ENCODE measurements at regions not wholly inside any gene's neighbourhood (a gene's known extent, or its start where the extent isn't known, plus 50 kb on each side); places are given as distances from the start of the nearest gene placed in this dataset.

DNA sequence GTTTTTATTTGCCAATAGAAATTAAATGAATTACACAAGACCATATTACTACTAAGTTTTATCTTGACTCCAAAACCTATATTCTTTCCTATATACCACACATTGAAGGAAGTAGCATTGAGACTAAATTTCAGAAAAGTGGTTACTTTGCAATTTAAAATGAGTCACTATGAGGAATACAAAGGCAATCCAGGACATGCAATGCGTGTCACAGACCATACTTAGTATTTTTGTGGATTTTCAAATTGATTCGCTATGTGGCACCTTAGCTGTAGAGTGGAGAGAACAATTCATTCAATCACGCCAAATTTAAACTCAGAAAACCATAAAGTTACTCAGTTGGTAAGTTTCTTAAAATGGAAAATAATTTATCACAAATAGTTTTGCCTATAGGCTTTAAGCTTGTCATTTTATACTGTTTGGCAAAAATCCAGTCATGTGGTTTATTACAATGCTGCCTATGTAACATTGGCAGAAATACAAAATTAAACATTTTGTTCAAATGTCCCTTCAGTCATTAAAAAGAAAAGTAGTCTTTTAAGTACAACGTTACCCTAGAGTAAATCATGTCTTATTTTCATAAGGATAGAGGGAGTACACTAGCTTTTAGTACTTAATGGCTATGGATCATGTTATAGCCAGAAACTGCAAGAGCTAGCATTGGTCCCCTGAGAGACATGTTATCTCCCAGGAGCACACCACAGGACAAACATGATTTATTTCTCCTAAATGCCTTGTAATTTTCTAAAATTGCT is 222.8 kb upstream of the CDH7 start:
- no CpG with 5 or more reads among the region's 4 CpGs for WGBS (ENCODE audit: extremely low coverage, insufficient read length, low lambda C conversion rate)
- Histone ChIP-seq H3K23me2 (ENCODE audit: insufficient read length, low read depth, low read length, poor library complexity, severe bottlenecking) (no peaks in the 10 kb centered on the region), H2BK15ac (ENCODE audit: low read depth, low read length) (no peak overlapping the region), H3K9ac (ENCODE audit: extremely low read depth, insufficient read length, low read length) (no peak overlapping the region), H2BK5ac (ENCODE audit: insufficient read length, low read length) (no peak overlapping the region), H3K56ac (ENCODE audit: insufficient read length, low read depth, low read length) (no peak overlapping the region), H3K4me1 (ENCODE audit: insufficient read depth, low read length) (no peaks in the 10 kb centered on the region), H3T11ph (ENCODE audit: low read length) (no peak overlapping the region), H2BK12ac (ENCODE audit: insufficient read length, low read depth, low read length) (no peak overlapping the region), H4K20me1 (ENCODE audit: control insufficient read depth, insufficient read depth, insufficient read length) (no peaks in the 10 kb centered on the region), H3K4me2 (ENCODE audit: insufficient read depth, insufficient read length, low read length) (no peak overlapping the region), H3K18ac (ENCODE audit: insufficient read length, low read depth, low read length) (no peak overlapping the region), H4K8ac (replicated peaks; ENCODE audit: insufficient read length, low read depth, low read length) (no peak overlapping the region), H2AFZ (ENCODE audit: low read length) (no peak overlapping the region), H2BK20ac (ENCODE audit: low read depth, low read length, poor library complexity, severe bottlenecking) (no peak overlapping the region), H4K5ac (ENCODE audit: insufficient read length, low read depth, low read length) (no peak overlapping the region), H3K27ac (ENCODE audit: insufficient read length, low read depth, low read length) (no peak overlapping the region), H2AK5ac (ENCODE audit: insufficient read length, low read length) (no peak overlapping the region), H3K79me1 (ENCODE audit: insufficient read depth, low read depth, low read length, poor library complexity, severe bottlenecking) (no peaks in the 10 kb centered on the region), H3K27me3 (ENCODE audit: insufficient read depth, low read length) (no peaks in the 10 kb centered on the region), H3K23ac (ENCODE audit: insufficient read length, low read depth, low read length) (no peak overlapping the region), H3K14ac (ENCODE audit: insufficient read depth, low read length) (no peak overlapping the region), H3K9me3 (ENCODE audit: control insufficient read depth, low read depth, low read length) (no peaks in the 10 kb centered on the region), H2BK120ac (ENCODE audit: low read depth, low read length, poor library complexity, severe bottlenecking) (no peak overlapping the region), H4K91ac (ENCODE audit: insufficient read length, low read depth, low read length) (no peak overlapping the region), H3K79me2 (ENCODE audit: insufficient read depth, low read length) (no peaks in the 10 kb centered on the region), H3K4ac (ENCODE audit: low read depth, low read length) (no peak overlapping the region)
- no peak overlapping the region for H3K27ac Mint-ChIP-seq
- 0 out of 4 replicates have a peak, but pooled peaks cover 2 to 3% of the 10 kb centered on the region in 2 experiments for H3K4me1 Mint-ChIP-seq
- no peaks in the 10 kb centered on the region for H3K36me3 Mint-ChIP-seq (ENCODE audit: insufficient read depth in 1 of 3, low read depth in 3 of 3)
- H3K9me3 Mint-ChIP-seq = no peaks in the 10 kb centered on the region; a peak in 1 of 5 replicates
- no peak for DNase-seq
- H3K4me3 Mint-ChIP-seq = no peak overlapping the region
- no peaks in the 10 kb centered on the region for H3K27me3 Mint-ChIP-seq (ENCODE audit: low read depth)
- TF ChIP-seq, protein P1, sequence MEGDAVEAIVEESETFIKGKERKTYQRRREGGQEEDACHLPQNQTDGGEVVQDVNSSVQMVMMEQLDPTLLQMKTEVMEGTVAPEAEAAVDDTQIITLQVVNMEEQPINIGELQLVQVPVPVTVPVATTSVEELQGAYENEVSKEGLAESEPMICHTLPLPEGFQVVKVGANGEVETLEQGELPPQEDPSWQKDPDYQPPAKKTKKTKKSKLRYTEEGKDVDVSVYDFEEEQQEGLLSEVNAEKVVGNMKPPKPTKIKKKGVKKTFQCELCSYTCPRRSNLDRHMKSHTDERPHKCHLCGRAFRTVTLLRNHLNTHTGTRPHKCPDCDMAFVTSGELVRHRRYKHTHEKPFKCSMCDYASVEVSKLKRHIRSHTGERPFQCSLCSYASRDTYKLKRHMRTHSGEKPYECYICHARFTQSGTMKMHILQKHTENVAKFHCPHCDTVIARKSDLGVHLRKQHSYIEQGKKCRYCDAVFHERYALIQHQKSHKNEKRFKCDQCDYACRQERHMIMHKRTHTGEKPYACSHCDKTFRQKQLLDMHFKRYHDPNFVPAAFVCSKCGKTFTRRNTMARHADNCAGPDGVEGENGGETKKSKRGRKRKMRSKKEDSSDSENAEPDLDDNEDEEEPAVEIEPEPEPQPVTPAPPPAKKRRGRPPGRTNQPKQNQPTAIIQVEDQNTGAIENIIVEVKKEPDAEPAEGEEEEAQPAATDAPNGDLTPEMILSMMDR (conservative IDR thresholded peaks at IDR 0.05) = no peak
